Erythroblast (primary cell): ENCODE measurements at regions not wholly inside any gene's neighbourhood (a gene's known extent, or its start where the extent isn't known, plus 50 kb on each side); places are given as distances from the start of the nearest gene placed in this dataset.

Source experiments
- DNase-seq, 2 experiments: peaks; one replicate each; lab custom pipeline; 2025; lab: John Stamatoyannopoulos, UW
- GATA1 ChIP-seq: IDR thresholded peaks from 2 replicates; pipeline ENCODE4 v1.6.1; 2011; ENCODE audit warnings: low read depth, mild to moderate bottlenecking, control low read depth, low read length, moderate library complexity
- POLR2A ChIP-seq: IDR thresholded peaks from 2 replicates; pipeline ENCODE4 v1.6.1; 2011; ENCODE audit warnings: mild to moderate bottlenecking, low read length

DNA sequence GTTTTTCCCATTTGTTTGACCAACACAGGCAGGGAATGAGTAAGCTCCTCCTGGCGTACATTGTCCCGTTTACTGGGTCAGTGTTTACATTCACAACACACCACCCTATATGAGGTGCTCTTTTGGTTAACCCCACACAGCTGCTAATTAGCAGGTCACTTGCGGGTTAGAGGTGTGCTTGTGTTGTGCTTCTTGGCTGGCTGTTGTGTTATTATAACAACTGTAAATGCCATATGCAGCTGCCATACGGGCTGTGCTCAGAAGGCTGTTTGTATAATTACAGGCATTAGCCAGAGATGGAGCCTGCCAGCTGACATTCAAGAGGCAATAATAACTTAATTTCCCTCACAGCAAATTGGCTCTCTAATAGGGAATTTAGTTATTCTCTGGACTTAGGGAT, 205.1 kb upstream of the ELAC2 start:
- TF ChIP-seq POLR2A = no peak
- TF ChIP-seq GATA1 = no peak
- DNase-seq = no peak

DNA sequence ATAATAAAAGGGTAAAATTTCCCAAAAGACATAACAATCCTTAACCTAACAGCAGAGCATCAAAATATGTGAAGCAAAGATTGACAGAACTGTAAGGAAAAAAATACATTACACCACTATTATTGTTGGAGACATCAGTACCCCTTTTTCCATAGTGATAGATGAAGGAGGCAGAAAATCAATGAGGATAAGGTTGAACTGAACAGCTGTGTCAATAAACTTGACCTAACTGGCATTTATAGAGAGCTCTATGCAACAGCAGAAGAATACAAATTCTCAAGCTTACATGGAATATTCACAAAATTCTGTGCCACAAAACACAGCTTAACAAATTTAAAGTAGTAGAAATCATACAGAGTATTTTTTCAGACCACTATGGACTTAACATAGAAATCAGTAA, 195.0 kb upstream of the ELAC2 start:
- TF ChIP-seq GATA1 = no peak
- no peak for TF ChIP-seq POLR2A

DNA sequence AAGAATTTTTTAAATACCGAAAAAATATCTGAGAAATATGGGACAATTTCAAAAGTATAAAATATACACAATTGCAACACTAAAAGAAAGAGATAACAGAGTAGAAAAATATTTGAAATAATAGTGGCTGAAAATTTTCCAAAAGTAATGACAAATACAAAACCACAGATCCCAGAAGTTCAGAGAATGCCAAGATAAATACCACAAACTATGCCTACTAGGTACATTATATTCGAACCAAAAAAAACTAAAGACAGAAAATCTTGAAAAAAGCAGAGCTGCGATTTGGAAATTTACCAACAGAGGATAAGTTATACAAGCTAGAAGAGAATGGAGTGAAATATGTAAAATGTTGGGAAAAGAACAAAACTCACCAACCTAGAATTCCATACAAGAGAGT, 191.3 kb upstream of the ELAC2 start:
- DNase-seq = no peak
- TF ChIP-seq GATA1 = no peak
- TF ChIP-seq POLR2A = no peak

More for the DNA sequence above, 195.0 kb upstream of the ELAC2 start:
- DNase-seq = no peak

DNA sequence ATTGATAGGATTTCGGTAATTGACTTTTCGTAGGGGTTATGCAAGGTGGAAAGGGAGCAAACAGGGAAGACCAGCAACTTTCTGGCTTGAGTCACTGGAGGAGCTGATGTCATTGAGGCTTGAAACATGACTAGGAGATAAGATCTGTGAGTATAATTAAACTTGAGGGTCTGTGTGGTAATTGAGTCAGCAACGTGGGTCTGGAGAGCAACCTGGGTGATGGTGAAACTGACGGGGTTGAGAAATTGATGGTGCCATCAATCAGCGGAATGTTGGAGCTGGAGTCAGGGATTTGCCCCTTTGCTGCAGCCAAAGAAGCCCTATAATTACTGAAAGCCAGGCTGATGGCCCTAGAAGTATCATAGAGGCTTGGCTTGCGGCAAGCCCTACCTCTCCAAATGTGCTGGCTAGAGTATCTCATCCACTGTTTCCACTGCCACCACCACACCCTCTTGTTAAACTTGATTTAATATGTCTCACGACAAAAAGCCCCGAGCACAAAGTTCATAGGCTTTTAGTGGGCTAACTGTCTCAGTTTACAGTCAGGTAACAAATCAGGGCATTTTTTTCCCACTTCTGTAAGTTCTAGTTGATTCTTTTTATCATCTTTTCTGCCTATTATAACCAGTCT, 186.9 kb upstream of the ELAC2 start:
- TF ChIP-seq GATA1 = no peak
- TF ChIP-seq POLR2A = no peak
- DNase-seq = no peak

DNA sequence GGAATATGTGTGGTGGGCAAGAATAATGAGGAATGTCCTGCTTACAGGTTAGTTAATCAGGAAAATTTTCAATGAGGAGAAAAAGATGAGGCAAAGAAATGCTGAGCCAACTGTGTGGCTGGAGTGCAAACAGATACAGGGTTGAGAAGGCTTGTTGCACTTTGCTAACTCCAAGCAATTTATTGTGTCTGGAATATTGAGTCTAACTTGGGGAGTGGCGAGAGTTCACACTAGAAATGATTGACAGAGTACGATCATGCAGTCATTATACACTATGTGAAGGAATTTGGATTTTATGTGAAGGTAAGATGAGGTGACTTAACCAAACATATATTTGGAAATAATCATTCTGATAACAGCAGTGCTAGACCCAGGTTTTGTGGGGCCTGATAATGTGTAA, 185.0 kb upstream of the ELAC2 start:
- DNase-seq = no peak
- TF ChIP-seq POLR2A (no peak), GATA1 (no peak)

DNA sequence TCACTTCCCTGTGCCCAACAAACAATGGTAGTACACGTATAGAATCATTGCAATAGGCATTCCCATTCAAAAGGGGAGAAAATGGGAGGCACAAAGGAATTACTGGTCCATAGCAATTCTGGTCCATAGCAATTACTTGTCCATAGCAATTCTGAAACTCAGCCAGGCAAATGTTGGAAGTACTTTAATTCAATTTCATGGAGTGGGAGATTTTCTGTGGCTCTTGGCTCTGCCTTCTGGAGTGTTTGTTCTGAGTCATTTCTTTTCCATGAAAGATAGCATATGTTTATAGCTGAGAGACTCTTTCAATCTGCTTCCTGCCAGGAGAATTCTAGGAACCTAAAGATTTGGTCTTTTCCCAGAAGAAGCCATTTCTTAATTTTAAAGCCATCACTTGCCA, 182.8 kb upstream of the ELAC2 start:
- DNase-seq = no peak
- TF ChIP-seq GATA1 = no peak
- TF ChIP-seq POLR2A = no peak

DNA sequence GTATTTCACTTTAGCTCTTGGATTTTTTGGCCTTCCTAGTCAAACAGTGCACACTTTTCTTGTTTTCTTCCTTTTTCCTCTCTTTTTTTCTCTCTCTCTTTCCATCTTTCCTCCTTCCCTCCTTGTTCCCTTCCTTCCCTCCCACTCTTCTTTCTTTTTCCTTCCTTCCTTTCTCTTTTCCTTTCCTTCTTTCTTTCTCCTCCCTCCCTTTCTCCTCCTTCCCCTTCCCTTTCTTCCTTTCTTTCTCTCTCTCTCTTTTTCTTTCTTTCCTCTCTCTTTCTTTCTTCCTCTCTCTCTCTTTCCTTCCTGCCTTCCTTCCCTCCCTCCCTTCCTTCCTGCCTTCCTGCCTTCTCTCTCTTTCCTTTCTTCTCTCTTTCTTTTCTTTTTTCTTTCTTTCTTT, 181.6 kb upstream of the ELAC2 start:
- DNase-seq = no peak
- TF ChIP-seq POLR2A (no peak), GATA1 (no peak)

DNA sequence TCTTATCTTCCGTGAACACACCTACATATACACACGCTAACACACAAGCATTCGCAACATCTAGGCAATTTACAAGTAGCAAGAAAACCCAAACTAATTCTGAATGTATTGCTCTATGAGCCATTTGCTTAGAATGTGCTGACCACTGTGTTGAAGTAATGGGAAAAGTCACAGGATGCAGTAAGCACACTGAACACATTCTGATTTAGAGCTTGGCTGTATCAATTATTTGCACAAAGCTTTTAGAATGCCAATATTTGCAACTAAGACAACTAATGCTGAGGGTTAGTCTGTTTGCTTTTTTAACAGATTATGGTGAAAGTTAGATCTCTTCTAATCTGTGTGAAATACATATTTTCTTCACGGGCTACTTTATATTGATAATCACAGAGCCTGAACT, 179.8 kb upstream of the ELAC2 start:
- TF ChIP-seq POLR2A (no peak), GATA1 (no peak)
- DNase-seq = no peak

DNA sequence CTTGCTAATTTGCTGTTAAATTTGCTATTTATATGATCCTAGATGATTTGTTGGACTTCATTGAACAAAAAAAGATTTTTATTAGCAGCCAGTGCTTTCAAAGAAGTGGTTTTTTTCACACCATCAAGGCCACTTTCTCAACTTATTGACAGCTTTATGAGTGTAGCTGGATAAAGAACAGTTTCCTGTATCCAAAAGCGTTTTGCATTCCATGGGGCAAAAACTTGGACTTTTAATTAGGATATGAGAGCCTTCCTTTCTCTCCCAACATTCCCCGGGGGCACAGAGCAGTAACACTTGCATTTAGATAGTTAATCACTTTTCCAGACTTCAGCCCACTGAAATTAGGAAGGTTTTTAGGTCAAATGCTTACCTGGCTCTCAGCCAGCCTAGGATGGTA, 177.1 kb upstream of the ELAC2 start:
- DNase-seq = no peak
- no peak for TF ChIP-seq GATA1
- TF ChIP-seq POLR2A = no peak

DNA sequence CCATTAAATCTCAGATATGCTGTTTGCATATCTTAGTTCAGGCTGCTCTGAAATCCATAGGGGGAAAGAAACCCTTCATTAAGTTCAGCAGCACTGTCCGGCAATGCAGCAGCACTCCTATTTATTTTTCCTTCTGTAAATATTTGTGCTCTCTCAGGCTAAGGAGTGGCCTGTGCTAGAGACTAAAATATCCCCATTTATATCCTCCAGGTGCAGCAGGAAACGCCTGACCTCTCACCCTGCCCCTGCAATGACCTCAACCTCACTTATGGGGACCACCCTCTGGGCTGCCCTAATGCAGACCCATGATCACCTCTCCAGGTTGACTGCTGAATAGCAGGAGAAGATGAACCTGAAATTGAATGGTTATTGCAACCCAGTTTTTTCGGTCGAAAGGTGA, 165.0 kb upstream of the ELAC2 start:
- TF ChIP-seq POLR2A (no peak), GATA1 (no peak)
- DNase-seq = no peak

DNA sequence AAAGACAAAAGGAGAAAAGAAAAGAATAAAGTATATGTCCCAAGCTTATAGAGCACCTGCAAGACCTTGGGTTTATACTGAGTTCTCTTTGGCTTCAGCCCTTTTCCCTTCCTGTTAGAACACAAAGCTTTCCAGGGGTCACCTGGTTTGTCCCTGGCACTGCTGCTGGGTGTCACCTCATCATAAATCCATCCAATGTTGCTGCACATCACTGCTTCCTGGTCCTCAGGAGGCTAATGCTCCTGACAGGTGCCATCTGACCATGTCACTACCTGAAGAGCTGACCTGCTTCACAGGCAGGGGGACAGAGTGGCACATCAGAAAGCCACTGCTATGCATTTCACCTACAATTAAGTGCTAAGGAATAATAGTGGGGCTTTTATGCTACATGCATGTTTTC, 164.6 kb upstream of the ELAC2 start:
- TF ChIP-seq GATA1 (no peak), POLR2A (no peak)

DNA sequence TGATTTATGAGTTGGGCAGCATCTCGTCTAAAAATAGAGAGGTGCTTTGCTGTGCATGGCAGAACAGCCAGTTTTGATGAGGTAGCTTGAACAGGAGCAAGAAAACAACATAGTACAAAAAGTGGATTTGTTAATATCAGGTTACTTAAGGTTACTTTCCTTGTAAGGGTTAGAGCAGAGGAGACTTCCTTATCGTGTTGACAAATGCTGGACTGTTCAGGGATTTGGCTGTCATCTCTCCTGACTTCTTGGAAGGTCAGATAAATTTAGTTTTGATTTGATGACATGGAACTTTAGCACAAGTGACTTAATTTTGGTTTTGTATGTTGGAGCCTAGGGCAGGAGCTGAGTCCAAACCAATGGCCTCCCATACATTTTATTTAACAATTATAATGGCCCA, 163.9 kb upstream of the ELAC2 start:
- no peak for TF ChIP-seq GATA1
- no peak for TF ChIP-seq POLR2A
- no peak for DNase-seq

More for the DNA sequence above, 164.6 kb upstream of the ELAC2 start:
- DNase-seq = no peak

DNA sequence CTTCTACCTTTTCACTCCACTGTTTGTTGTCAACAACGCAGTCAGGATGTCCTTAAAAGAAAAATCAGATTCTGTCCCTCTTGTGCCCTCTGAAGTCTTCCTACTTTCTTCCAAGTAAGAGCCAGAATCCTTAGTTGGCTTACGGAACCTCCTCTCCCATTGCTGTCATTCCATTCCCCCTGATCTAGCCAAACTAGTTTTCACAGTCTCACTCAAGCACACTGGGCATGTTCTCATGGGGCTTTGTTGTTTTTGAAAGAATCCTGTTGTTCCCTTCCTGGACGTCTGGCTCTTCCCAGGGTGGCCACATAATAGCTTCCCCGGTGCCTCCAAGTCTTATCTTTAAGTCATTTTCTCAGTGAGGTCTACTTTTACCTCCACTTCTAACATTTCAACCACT, 158.6 kb upstream of the ELAC2 start:
- TF ChIP-seq GATA1 = no peak
- TF ChIP-seq POLR2A = no peak
- DNase-seq = no peak

DNA sequence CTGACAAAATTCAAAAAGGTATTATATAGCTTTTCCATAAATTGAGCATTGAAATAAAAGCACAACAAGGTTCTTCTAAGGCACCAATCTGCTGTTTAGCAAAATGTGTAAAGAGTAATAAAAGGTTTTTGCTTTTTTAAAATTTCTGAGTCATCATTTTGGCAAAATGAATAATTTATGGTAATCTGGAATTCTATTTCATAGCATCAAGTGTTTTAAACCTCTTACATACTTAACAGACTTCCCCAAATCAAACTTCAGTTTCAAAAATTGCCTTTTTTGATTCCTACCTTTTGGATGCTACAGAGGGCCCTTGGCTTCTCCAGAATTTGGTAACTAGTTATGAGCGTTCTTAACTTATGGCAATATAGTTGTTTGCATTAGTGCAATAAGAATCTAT, 154.0 kb upstream of the ELAC2 start:
- TF ChIP-seq GATA1 (no peak), POLR2A (no peak)
- no peak for DNase-seq

DNA sequence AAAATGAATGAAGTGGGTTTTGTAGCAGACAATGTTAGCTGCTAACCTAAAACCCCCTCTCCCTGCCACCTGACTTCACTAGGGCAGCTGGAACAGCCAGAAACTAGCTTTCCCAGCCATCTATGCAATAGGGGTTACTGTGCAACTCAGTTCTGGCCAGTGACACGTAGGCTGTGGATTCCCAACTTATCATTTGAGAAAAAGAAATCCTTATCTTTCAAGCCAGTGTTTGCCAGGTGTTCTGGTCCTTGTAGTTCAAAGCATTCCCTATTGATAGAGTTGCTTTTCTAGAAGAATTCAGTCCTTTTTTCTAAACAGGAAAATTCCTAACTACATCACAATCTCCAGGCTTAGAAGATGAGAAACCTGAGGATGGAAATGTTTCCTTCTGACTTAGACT, 144.5 kb upstream of the ELAC2 start:
- no peak for TF ChIP-seq GATA1
- no peak for TF ChIP-seq POLR2A
- no peak for DNase-seq
